NCI-H510A (cell line): ENCODE measurements at regions not wholly inside any gene's neighbourhood (a gene's known extent, or its start where the extent isn't known, plus 50 kb on each side); places are given as distances from the start of the nearest gene placed in this dataset.

ENCODE experiments used
- DNase-seq: peaks from one replicate; lab custom pipeline; 2025; lab: John Stamatoyannopoulos, UW

DNA sequence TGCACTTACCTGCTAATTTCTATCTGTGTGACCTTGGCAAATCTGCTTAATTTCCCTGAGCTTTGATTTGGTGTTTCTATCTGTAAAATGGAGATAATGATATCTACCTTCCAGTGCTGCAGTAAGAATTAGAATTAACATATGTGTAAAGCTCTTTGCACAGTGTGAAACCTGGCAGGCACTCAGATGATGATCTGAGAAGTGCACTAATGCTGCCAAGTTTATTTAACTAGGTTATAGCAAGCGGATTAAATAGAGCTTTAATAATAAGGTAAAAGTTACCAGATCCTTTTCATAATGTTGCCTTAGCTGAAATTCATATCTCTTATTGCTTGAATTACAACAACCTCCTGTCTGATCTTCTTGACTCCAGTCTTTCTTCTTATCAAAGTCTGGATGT lies 315.3 kb upstream of the CD180 start:
- DNase-seq = no peak

DNA sequence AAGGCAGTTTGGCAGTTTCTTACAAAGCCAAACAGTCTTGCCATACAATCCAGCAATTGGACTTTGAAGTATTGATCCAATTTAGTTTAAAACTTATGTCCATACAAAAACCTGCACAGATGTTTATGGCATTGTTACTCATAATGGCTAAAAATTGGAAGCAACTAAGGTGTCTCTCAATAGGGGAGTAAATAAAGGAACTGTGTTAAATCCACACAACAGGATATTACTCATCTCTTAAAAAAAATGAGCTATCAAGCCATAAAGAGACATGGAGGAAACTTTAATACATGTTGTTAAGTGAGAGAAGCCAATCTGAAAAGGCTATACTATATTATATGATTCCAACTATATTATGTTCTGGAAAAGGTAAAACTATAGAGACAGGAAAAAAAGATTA lies 313.6 kb upstream of the CD180 start:
- no peak for DNase-seq

DNA sequence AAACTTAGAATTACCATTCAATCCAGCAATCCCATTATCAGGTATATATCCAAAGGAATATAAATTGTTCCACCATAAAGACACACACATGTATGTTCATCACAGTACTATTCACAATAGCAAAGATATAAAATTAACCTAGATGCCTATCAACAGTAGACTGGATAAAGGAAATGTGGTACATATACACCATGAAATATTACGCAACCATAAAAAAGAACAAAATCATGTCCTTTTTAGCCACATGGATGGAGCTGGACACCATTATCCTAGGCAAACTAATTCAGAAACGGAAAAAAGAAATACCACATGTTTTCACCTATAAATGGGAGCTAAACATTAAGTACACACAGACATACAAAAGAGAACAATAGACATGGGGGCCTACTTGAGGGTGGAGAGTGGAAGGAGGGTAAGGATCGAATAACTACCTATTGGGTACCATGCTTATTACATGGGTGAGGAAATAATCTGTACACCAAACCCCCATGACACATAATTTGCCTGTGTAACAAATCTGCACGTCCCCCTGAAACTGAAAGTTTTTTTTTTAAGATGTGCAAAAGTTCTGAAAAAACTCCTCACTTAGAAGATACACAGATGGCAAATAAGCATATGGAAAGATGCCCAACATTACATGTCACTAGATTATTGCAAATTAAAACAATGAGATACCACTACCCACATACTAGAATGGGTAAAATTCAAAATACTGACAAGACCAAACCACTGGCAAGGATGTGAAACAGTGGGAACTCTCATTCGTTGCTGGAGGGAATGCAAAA lies 313.0 kb upstream of the CD180 start:
- no peak for DNase-seq

DNA sequence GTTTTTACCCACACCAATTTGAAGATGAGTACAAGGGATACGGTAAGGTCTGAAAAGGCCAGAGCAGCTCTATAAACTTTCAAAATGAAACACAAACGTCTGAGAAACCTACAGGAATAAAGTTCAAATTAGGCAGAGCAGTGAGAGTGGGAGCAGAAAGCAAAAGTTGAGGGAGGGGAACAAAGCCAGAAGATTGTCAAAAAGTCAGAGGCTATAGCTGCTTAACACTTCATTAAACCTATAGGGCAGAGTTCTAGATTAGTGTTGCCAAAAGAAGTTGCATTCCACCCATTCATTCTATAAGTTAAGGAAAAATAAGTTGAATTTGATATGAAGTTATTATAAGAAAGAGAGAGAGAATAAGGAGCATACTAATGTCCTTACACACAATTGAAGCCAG lies 309.6 kb upstream of the CD180 start:
- no peak for DNase-seq

DNA sequence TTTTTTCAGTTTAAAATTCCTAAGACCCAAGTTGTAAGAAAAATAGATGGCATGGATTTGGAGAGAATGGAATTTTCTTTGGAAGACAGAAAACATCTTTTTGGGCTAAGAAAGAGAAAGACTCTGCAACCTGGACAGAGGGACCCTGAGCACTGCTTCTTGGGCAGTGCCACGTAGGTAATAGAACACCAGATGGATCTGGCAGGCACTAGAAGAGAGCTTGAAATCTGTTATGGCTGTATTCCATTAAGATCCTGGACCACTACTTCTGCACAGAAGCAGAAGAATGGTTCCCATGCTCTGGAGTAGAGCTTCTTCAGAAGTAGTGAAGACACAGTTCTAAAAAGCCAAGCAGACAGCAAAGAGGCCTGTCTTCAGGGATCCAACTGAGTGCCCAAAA lies 306.4 kb upstream of the CD180 start:
- DNase-seq = no peak

DNA sequence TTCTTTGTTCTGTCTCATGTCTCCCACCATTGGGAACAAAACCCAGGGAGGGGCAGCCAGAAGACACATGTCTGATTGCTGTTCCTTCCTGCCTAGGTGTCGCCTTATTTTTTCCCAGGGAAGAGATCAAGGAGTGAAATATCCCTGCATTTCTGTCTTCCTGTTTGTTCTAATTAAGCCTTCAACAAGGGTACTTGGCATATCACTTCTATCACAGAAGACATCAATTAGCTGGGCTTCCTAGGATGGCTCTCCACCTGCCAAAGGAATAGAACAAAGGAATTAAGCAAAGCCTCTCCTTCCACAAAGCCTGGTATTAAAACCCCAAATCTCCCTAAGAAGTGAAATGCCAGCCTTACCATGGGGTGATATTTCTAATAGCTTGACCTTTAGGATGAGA lies 299.5 kb upstream of the CD180 start:
- DNase-seq = no peak

DNA sequence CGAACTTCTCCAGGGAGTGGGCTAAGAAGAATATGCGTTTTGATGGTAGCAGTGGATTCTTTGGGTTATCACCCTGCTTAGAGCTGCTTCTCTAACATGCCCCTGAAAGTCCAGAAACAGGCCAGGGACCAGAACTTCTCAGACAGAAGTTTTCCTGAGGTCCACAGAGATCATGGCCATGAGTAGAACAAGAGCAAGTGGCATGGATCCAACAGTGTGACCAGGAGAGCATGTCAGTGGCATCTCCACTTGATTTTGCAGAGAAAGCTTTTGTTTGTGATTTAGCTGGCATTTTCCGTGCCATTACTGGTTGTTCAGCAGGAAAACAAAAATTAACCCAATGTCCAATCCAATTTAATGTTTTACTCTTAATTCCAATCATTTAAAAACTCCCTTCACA lies 298.5 kb upstream of the CD180 start:
- DNase-seq = no peak

DNA sequence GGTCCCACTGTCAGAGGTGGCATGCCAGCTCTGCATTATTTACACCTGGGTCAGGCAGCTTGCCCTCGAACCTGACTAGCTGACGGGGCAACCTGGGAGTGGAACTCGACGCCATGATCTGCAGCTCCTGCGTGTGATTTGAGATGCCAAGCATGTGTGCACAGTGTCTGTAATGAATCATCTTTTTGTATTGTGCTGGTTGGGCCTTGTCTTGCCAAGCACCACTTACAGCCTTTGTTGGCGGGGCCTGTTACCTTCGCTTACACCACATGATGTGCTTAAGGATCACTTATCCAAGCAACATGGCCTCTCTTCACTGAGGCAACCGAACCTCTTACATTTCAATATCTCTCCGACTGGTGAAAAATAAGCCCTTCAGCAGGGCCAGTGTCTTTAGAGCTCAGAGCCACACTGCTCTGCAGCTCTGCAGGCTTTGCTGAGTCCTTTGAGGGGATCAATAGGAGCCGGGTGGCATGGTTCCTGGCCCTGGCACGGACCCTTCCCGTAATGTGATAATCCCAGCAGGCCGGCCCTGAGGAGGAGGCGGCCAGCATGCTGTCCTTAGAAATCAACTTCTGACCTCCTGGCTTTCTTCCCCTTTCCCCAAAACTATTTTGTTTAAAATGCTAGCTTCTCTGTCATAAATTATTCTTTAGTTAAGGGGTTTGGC lies 297.7 kb upstream of the CD180 start:
- DNase-seq = peak; percentile 55

DNA sequence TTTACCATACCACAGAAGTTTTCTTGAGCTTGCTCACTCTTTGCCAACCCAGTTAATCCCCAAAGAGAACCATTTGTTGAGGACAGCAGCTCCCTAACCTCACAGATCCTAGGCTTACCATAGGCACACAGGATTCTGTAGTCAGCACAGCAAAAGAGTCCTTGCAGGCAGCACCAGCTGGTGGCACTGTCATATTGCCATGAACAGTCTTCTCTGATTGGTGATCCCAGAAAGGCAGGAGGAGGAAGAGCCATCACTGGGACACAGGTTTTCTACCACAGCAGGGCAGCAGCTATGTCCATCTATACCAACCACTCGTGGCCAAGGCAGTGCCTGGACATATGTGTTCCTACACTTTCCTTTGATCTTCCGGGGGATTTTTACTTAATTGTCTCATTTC lies 297.1 kb upstream of the CD180 start:
- DNase-seq = peak; percentile 6

DNA sequence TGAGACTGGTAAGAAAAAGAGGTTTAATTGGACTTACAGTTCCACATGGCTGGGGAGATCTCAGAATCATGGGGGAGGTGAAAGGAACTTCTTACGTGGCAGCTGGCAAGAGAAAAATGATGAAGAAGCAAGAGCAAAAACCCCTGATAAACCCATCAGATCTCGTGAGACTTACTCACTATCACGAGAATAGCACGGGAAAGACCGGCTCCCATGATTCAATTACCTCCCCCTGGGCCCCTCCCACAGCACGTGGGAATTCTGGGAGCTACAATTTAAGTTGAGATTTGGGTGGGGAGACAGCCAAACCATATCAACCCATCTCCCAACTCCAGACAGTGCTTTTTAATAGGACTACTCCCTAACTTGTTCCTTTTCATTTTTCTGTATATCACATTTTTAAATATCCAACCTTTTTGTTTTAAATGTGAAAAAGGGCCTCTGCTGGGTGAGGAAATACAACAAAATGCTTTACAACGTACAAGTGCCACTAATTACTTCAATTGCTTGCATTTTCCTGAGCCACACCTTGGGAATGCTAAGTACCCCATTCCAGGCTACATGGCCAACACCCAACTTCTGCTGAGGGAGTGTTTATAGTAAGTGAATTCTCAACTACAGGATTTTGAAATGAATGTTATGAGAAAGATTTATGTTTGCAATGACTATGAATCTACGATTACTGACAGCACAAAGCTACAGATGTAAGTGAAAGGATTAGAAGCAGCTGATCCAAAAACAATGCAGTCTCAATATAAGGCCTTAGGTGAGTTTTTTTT lies 294.1 kb upstream of the CD180 start:
- no peak for DNase-seq

DNA sequence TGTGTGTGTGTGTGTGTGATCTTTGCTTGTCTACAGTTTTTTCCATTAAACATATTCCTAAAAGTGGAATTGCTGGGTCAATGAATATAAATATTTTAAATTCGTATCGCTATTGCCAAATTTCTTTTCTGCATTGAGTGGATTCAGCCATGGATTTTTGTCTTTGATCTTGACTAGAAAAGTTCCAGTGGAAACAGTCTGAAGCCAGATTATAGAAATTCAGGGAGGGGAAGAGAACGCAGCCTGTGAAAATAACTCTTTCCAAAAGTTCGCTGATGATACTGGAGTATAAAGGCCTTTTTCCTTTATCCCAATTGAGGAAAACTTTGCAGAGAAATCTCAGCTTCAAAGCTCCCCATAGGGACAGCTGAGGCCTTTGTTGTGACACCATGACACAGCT lies 292.3 kb upstream of the CD180 start:
- DNase-seq = no peak

DNA sequence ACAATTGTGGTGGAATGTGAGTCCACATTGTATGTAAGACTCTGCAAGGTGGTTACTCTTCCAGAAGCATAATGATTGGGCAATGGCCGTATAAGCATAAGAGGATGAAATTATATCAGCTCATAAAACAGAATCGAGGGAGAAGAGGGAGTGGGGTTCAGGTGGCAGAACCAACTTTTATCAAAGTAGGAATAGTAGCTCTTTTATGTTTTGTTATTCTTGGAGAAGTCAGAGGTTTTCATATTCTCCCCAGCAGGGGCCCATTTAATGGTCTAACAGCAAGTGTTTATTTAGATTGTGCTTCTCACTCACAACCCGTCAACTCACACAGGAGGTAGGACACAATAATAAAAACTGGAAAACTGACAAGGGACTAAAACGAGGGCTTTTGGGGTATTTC lies 291.3 kb upstream of the CD180 start:
- no peak for DNase-seq

DNA sequence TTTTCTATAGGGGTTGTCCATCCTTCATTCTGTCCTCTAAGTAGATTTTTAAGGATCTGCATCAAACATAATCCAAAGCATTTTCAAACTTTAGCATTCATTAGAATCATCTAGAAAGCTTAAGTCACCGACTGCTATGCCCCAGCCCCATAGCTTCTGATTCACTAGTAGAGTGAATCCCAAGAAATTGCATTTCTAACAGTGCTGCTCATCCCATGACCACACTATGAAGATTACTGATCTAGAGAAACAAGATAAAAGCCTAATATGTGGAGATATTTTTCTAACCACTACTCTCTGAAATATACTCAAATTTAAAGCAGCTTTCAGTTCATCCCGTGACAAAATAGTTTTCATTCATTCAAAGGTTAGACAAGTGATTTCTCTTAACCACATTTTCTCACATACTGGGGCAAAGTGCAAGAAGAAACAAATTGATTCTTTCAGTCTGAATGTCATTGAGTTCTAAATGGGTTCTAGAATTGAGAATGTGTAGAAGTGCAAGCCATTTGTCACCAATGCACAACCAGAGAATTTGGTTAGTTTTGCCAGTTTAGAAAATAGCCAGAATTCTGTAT lies 286.9 kb upstream of the CD180 start:
- no peak for DNase-seq

DNA sequence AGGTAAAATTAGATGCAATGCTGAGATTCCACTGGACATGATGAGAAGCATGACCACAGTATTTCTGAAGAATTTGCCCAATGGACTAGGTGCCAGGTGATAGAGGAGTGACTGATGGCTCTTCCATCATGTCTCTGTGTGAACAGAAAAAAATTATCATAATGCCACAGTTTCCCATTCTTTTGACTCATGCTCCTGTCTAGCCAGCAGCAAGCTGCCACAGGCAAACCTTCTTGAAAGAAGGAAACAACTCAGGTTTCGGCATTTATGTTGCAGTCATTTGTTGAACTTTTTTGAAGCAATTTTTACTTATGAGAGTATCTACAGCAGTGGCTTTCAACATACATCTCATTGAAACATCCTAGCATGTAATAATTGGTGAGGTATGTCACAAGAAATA lies 284.8 kb upstream of the CD180 start:
- DNase-seq = no peak

DNA sequence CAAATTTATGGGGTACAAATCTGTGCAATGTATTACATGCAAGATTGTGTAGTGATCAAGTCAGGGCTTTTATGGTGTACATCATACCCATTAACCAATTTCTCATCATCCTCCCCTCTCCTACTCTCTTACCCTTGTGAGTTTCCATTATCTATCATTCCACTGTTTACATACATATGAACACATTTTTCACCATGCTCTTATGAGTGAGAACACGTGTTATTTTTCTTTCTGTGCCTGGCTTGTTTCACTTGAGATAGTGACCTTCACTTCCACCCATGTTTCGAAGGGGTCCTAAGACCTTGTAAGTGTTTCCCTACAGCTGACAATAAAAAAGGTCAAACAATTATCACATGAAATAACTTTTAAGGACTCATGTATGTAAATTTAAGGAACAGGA lies 281.7 kb upstream of the CD180 start:
- DNase-seq = no peak

DNA sequence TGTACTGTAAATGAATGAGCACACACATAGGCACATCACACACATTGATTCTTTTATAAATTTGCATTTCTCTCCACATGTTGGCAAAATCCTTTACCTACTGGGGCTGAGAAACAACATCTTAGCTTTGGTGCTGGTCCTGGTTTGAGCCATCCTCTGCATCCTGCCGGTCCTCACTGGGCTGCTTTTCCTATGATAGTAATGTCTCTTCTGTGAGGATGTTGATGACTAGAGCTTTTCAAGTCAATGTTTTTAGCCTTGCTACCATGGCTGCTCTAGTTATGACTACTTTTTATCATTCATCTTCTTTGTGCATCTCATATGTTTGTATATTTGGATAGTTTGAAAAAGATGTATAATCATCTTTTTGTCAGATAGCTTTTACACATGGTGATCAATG lies 280.4 kb upstream of the CD180 start:
- DNase-seq = no peak

DNA sequence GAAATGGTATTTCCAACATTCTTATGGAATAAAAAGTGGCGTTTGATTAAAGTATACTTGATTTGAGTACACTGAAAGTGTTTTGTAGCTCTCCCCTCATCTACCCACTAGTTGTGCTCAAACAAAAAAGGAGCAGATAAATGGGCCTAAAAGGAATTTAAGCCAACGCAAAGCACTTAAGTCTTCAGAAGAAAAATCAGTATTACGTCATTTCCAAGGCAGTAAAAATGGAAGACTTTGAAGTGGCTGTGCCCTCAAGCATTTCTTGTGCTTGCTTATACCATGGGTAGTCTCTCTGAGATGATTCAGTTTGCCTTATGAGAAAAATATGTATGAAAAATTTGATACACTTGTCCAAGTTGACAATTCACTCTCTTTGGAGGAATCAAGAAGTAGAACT lies 279.9 kb upstream of the CD180 start:
- no peak for DNase-seq

DNA sequence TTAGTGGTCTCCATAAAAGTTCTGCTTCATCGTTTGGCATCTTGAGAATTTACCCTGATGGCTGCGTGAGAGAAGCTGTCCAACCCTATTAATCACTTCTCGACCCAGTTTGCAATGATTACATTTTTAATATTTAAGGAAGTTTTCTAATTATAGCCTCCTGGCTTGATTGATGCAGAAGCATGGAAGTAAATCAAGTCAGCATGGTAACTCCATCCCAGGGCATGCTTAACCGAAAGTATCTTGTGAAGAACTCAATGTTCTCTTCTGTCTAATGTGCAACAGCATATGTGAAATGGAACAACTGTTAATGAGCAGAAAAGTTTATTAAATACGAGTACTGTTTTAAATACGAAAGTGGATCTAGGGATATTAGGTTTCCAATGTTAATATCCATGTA lies 278.9 kb upstream of the CD180 start:
- DNase-seq = no peak

DNA sequence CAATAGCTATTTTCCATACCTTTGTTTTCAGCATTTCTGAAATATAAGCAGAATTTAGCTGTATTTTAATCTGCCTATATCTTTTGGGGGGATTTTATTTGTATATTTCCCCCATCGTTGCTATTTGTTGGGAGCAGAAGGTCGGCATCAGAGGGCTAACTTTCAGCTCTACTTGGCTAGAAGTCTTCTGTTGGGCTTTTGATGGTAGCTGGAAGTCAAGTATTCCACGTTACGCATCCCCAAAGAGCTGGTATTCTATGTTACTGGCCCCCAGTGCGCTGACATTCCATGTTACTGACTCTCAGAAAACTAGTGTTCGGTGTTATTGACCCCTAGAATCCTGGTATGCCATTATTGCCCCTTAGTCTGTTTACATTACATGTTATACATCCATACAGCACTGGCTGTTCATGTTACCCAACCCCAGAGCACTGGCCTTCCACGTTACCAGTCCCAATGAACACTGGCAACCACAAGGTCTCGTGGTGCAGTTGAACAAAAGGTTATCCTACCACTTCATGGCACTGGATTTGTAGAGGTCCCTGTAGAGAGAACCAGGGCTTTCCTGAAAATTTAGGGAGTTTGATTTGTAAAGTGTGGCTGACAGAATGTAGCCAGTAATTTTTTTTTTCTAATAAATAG lies 278.1 kb upstream of the CD180 start:
- DNase-seq = no peak

DNA sequence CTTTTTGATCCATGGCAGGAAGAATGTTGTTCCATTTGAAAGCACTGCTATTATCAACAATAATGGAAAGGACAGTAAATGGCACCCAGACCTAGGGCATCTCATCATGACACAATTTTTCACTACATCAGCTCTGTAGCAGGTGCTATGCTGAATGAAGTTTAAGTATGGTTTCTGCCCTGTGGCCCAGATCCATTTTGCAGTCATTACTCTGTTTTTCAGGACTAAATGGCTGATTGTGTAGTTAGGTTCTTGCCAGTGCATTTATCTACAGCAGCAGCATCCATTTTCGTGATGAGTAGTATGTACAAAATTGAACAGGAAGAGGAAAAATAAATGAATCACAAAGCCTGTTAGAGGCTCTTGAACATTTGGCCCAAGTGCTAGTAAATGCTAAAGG lies 270.5 kb upstream of the CD180 start:
- DNase-seq = no peak

DNA sequence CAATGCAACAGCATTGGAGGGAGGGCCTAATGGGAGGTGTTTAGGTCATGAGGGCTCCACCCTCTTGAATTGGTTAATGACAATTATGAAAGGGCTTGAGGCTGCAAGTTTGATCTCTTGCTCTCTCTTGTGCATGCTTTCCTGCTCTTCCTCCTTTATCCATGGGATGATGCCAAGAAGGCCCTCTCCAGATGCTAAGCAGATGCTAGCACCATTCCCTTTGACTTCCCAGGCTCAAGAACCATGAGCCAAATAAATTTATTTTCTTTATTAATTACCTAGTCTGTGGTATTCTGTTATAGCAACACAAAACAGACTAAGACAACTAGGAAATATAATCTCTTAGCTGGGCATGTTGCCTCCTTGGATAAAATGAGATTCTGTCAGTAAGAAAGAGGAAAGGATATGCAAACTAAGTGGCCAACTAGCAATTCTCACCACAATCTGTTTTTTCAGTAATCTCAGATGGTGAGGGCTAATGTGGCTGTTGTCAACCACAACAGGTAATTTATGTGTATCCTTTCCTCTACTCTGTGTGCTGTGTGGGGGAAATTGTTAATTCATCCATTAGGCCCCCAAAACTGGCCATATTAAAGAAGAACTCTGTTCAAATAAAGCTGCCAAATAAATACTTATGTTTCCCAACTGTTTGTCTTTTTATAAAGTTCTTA lies 269.1 kb upstream of the CD180 start:
- DNase-seq = no peak

DNA sequence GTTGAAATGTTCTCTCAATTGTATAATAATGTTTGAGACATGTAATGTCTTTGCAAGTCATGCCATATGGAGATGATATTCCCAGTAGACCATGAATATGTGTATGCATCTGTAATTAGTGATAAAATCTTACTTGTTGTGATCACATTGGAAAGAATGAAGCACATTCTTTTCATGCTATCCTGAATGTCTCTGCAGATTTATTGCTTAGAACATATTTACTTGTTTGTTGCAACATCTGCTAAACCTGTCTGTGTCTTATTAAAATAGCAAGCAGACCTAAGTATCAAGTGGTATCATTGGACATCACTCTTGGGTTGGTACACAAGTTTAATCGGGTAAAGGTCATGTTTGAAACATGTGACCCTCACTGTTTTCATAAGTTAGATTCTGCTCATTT lies 265.5 kb upstream of the CD180 start:
- no peak for DNase-seq
